Esophagus squamous epithelium (tissue), 4 donors: ENCODE measurements at regions not wholly inside any gene's neighbourhood (a gene's known extent, or its start where the extent isn't known, plus 50 kb on each side); places are given as distances from the start of the nearest gene placed in this dataset.

ENCODE experiments used
- CTCF ChIP-seq, 6 experiments: fragments of 450-650 bp in 4 of 6; fragments of 200-600 bp in 2 of 6; sonication (generic) in 2 of 6; IDR thresholded peaks; one replicate each; pipeline ENCODE4 v1.5.1; 2016 to 2019; ENCODE audit warnings: antibody characterized with exemption in 6 of 6, mild to moderate bottlenecking in 4 of 6, moderate library complexity in 4 of 6
- POLR2A ChIP-seq, 4 donors: fragments of 450-650 bp; IDR thresholded peaks; one replicate each; pipeline ENCODE4 v1.6.1; 2017; ENCODE audit warnings: antibody characterized with exemption in 4 of 4, mild to moderate bottlenecking in 4 of 4, moderate library complexity in 3 of 4

DNA sequence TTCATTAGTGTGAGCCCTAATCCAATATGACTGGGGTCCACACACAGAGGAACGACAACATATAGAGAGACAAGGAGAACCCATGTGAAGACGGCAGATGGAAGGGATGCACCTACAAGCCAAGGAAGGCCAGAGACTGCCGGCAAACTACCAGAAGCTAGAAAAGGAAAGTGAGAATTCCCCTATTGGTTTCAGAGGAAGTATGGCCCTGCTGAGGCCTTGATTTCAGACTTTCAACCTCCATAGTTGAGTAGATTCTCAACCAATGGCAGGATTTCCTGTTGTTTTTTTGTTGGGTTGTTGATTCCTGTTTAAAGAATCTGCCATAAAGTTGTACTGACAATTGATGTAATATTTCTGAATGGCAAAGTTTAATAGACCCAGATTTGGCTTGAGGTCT is 241.5 kb downstream of the SATB2 start:
- TF ChIP-seq CTCF (IDR thresholded peaks at IDR 0.05) (no peak), POLR2A (IDR thresholded peaks at IDR 0.05) (no peak)
